Erythroblast (primary cell): ENCODE measurements at regions not wholly inside any gene's neighbourhood (a gene's known extent, or its start where the extent isn't known, plus 50 kb on each side); places are given as distances from the start of the nearest gene placed in this dataset.
"Not testable (repeated sequence)": the region's sequence is repeated elsewhere in the genome, so short reads cannot be mapped to it uniquely, and the experiment has no call there.

Experiments used
- DNase-seq, 2 experiments: peaks; one replicate each; lab custom pipeline; 2025; lab: John Stamatoyannopoulos, UW
- GATA1 ChIP-seq: IDR thresholded peaks from 2 replicates; pipeline ENCODE4 v1.6.1; 2011; ENCODE audit warnings: low read depth, mild to moderate bottlenecking, control low read depth, low read length, moderate library complexity
- POLR2A ChIP-seq: IDR thresholded peaks from 2 replicates; pipeline ENCODE4 v1.6.1; 2011; ENCODE audit warnings: mild to moderate bottlenecking, low read length

DNA sequence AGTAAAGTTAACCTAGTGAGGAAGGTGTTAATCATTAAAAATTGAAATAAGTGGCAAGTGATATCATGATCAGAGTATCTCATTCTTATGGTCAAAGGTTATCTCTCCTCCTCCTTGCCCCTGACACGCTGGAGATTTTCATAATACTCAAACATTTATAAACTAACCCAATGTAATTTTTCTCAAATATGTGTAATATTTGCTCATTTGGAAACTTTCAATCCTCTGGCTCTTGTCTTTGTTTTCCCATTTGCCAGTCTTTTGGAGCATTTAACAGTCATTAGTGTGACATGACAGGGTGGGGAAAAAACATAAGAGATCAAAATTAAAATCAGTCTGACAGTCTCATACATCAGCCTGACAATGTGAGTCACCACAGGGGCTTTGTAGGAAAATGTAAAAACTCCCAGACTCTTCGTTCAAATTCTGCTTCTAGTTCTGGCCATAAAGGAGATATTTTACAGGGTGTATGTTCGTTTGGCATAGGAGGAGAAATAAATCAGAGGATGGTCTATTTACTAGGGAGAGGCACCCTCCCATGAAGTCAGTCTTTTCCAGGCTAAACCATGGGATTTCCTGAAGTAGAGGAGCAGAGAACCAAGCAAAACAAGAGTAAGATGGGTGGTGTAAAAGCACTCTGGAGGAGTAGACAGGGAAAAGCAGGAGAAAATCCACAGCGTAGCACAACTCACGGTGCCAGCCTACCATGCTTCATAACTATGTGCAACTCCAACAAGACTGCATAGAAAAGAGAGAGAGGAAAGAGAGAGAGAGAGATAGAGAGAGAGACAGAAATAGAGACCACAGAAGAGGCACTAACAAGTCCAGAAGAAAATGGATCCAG is 369.2 kb upstream of the PDE3A start:
- TF ChIP-seq POLR2A = no peak
- TF ChIP-seq GATA1 = no peak
- no peak for DNase-seq

DNA sequence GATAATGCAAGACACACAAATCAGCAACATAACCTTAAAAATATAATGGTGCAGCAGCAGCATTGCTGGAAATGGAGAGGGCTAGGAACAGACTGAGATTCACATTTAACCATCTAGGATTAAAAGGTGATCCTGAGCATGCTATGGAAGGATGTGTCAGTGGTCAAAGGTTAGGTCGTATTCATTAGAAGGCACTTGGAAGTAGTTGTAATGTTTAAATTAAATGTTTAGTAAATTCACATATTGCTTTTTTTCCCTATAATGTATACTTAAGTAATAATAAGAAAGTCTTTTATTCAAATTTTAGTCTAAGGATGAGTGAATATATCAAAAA is 368.6 kb upstream of the PDE3A start:
- TF ChIP-seq GATA1 (no peak), POLR2A (no peak)
- no peak for DNase-seq

DNA sequence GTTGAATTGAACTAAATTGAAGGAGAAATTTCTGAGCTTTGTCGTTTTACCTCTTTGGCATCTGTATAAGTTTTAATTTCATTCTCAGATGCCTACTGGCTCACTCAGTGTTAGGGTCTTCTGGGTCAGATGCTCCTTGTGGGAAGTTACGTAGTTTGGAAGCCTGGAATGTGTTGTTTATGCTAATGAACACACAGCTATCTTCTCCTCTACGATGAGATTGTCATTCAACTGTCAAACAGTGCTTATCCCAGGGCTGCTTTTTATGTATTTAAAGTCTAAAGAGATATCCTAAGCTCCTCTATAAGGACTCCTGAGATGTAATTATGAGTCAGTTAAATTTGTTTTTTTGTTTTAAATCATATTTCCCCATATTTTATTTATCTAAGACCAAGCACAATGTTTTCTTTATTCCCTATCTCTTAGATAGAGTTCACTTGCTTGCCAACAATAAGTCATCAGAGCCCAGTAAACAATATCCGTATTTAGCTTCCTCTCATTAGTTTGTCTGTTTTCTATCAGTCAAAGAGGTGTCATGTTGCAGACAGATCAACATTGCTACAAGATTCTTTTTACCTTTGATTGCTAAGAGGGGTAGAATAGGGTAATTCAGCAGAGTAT is 368.0 kb upstream of the PDE3A start:
- no peak for DNase-seq
- no peak for TF ChIP-seq GATA1
- TF ChIP-seq POLR2A = no peak

DNA sequence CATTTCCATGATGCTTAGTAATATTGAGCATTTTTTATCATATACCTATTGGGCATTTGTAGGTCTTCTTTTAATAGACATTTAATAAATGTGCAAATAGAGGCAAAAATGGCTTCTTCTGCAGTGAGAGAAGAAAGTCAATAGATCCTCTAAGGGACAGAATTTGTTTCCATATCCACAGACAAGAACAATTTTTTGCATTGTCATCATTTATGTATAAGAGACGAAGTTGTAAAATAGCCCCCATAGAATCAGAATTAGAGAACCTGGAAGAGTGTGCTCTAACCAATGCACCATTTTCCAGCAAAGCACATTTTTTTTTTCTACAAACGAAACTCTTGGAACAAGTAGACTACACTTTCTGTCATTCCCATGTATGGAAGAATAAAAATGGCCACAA is 365.1 kb upstream of the PDE3A start:
- no peak for DNase-seq
- no peak for TF ChIP-seq GATA1
- no peak for TF ChIP-seq POLR2A

DNA sequence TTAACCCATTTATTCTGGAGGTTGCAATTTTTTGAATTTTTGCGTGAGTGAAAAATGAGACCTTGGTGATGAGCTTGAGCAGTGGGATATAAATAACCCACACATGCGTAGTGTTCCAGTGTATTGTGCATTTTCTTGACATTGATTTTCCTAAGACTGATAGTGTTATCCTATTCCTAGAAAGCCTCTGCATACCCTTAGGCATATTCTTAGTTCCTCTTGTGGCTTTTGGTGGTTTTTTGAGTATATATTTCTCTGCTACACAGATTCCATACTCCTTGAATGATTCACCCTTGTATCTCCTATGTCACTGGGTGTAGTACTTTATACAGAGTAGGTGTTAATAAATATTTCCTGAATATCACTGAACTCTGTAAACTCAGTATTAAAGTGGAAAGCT is 363.4 kb upstream of the PDE3A start:
- no peak for DNase-seq
- TF ChIP-seq POLR2A (no peak), GATA1 (no peak)

DNA sequence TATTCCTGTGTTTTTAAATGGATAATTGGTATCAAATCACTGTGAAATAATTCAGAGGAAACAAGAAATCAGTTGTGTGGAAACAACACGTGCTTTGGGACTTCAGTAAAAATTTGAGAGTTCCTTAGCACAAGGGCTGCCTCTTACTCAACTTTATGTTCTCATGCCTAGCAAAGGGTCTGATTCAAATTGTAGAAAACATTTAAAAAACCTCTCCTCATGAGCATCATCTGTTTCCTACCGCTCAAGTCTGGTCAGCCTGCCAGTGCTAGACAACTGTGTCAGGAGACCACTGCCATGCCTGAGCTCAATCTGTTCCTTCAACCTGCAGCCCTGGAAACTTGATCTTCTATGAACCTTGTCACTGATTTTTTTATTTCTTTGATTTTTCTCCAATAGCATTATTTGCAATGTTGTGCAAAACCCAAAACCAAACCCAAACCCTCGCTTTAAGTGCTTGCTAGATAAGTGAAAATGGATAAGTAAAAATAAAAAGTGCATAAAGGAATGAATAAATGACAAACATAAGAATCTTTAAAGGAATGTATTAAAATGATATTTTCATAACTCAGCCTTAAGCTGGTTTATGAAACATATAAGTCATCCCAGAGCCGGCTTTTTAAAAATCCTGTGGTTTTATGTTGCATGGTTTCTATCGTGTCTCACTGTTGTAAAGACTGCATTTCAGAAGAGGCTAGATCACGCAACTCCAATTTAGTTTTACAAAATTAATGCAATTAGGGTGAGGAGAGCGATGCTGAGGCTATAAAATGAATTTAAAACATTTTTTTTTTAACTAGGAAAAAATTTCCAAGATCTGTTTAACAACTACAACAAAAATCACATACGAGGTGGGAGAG is 361.2 kb upstream of the PDE3A start:
- TF ChIP-seq GATA1 (no peak), POLR2A (no peak)
- DNase-seq = no peak

DNA sequence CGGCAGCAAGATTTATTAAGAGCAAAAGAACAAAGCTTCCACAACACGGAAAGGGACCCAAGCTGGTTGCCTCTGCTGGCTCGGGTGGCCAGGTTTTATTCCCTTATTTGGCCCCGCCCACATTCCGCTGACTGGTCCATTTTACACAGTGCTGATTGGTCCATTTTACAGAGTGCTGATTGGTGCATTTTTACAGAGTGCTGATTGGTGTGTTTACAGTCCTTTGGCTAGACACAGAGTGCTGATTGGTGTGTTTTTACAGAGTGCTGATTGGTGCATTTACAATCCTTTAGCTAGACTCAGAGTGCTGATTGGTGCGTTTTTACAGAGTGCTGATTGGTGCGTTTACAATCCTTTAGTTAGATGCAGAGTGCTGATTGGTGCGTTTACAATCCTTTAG is 358.4 kb upstream of the PDE3A start:
- DNase-seq = not testable (repeated sequence)

DNA sequence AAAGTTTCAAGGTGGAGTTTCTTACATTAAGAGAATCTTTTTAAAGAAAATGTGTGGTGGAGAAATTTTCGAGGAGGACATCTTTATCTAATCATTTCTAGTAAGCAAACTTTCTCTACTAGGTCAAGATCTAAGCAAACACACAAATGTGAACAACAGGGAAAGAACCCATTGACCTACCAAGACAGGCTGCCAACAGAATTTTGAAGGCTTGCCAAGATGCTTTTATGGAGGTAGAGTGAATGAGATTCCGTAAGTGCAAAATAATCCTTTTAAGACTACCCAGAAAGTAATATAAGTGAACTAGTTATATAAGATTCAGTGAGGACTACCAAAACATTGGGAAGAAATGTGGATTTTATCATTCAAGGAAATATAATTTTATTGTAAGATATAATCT is 357.1 kb upstream of the PDE3A start:
- TF ChIP-seq POLR2A (no peak), GATA1 (no peak)
- DNase-seq = no peak

DNA sequence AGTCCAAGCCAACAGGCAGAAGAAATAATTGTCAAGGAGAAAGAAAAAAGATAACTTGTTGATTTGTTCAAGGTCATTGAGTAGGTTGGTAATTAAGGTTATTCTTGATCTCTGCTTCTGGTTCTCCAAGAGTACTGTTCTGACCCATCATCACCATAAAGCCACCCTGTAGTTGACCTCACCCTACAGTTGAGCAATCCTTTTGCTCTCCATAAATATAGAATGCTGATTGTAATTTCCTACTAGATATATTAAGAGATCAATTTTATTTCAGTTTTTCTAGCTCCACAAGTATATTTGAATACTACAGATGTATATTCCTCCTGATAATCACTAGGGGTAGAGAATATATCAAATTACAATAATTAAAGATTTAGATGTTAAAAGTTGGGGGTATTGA is 350.5 kb upstream of the PDE3A start:
- DNase-seq = no peak
- TF ChIP-seq POLR2A (no peak), GATA1 (no peak)

DNA sequence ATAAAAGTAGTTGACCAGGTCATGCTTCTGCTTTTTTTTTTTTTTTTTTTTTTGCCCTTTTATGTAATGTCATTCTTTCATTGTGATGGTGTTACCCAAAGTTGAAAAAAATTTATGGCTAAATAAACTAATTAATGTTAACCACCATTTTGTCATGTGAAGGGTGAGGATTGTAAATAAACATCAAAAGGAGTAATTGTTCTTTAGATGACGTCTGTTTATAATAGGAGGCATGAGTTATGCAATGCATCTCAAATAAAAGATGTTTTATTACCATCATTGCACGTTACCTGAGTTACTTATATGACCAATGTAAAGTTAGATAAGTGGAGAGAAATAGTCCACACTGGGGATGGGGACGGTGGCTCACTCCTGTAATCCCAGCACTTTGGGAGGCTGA is 349.9 kb upstream of the PDE3A start:
- TF ChIP-seq POLR2A (no peak), GATA1 (no peak)
- no peak for DNase-seq

DNA sequence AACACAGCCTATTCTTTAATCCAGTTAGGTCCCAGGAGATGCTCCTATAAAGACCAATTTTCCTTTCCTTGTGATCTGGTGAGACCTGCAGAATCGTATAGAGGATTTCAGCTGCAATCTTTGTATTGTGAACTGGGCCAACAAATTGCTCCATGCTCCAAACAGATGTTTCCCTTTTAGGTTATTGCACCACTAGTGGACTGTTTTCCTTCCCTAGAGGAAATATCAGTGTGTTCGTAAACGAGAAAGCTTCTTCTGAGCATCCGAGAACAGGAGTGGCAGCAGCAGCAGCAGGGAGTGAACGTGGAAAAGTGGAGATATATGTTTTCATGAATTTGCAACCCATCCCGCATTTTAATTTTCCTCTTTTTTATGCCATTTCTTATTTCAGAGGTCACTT is 344.1 kb upstream of the PDE3A start:
- DNase-seq = no peak
- TF ChIP-seq POLR2A (no peak), GATA1 (no peak)

DNA sequence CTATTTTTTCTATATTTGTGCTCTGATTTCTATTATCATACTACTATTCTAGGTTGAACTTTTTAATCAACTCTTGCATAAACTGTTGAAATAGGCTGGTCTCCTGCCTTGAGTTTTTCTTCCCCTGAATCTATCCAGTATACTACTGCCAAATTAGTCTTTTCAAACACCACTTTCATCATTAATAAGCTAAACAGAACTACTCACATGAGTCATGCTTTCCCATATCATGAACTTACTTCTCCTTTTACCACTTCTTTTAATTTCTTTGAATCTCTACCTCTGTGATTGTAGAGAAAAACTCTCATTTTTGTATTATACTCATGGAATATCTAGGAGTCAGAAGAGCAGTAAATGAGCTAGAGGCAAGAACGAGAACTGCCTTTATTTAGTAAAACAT is 340.3 kb upstream of the PDE3A start:
- TF ChIP-seq POLR2A (no peak), GATA1 (no peak)
- DNase-seq = no peak

DNA sequence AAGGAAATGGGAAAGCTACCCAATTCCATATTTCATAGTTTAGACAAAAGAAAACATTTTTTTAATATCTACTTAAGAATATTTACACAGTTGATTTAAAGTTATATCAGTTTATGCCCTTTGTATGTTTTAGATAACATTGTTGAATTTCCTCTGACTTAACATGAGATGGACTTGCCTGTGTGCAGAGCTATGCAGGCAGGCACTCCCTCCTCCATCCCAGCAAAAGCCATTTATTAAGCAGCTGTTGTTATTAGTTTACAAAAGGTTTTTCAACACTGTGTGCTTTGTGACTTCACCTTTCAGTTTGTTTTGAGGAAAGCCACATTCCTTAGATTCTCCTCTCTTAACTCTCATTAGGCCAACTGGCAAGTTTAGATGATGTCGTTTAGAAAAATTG is 337.5 kb upstream of the PDE3A start:
- TF ChIP-seq GATA1 = no peak
- no peak for TF ChIP-seq POLR2A
- no peak for DNase-seq

DNA sequence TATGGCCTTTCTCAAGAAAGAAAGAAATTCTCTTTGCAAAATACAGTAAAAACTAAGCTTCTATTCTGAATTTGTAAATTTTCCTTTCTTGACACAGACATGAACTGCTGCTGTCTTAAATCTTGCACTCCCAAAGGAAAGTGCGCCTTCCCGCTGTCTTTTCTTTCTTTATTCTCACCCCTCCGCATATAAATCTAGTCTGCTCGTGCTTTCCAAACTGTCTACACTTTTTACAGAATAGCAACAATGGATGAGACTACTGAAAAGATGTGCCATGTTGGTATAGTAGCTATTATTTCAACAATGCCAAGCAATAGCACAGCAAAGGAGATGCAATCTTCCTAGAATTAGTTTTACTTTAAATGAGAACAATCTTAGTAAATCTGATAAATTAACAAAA is 328.8 kb upstream of the PDE3A start:
- TF ChIP-seq POLR2A (no peak), GATA1 (no peak)
- no peak for DNase-seq
